IMR-90 (cell line): ENCODE measurements at regions not wholly inside any gene's neighbourhood (a gene's known extent, or its start where the extent isn't known, plus 50 kb on each side); places are given as distances from the start of the nearest gene placed in this dataset.

Experiments
- ATAC-seq: fragments of 200-7000 bp; cut with Tn5 transposase; 2 replicates; pipeline ENCODE4 v1.9.1; 2020; ENCODE audit warnings: low read depth, mild to moderate bottlenecking, moderate library complexity
- BruUV-seq: library from RNA; stranded (reverse); fragments of 400-500 nt; replicated peaks from 2 replicates; lab custom pipeline; 2021; lab: Mats Ljungman, UMichigan
- CTCF ChIA-PET: fragments of 300-600 bp; formaldehyde crosslinking; extraction: SDS; loops from one replicate; lab custom pipeline; 2021; ENCODE audit warnings: antibody characterized with exemption; lab: Yijun Ruan, JAX
- POLR2A ChIA-PET: fragments of 300-600 bp; sonication (Branson Sonifier 250); formaldehyde crosslinking; loops from one replicate; lab custom pipeline; 2022; ENCODE audit warnings: antibody characterized with exemption; ENCODE audit not compliant: unreplicated experiment; lab: Charles Lee
- DNase-seq: peaks from one replicate; pipeline ENCODE4 v3.0.0; 2013
- H2AFZ ChIP-seq: replicated peaks from 2 replicates; pipeline ENCODE3; 2013; ENCODE audit warnings: low read length, mild to moderate bottlenecking; ENCODE audit not compliant: poor library complexity
- H2AK5ac ChIP-seq: 2 replicates; pipeline ENCODE4 v1.6.1; 2013; ENCODE audit warnings: low read depth, low read length, inconsistent platforms
- H2AK9ac ChIP-seq: replicated peaks from 2 replicates; pipeline ENCODE3; 2013; ENCODE audit warnings: mild to moderate bottlenecking, low read depth, low read length, moderate library complexity; ENCODE audit not compliant: poor library complexity
- H2BK120ac ChIP-seq: 2 replicates; pipeline ENCODE4 v1.6.1; 2013; ENCODE audit warnings: low read depth, low read length, inconsistent platforms
- H2BK15ac ChIP-seq: 3 replicates; pipeline ENCODE4 v1.6.1; 2013; ENCODE audit warnings: low read depth, low read length, inconsistent platforms
- H2BK20ac ChIP-seq: 2 replicates; pipeline ENCODE4 v1.6.1; 2013; ENCODE audit warnings: low read depth, mild to moderate bottlenecking, inconsistent platforms, low read length, moderate library complexity
- H2BK5ac ChIP-seq: 2 replicates; pipeline ENCODE4 v1.6.1; 2013; ENCODE audit warnings: mild to moderate bottlenecking, low read depth, low read length, inconsistent platforms; ENCODE audit not compliant: poor library complexity, severe bottlenecking
- H3K14ac ChIP-seq: replicated peaks from 2 replicates; pipeline ENCODE4 v1.6.1; 2013; ENCODE audit warnings: low read depth, low read length, inconsistent platforms
- H3K18ac ChIP-seq: 2 replicates; pipeline ENCODE4 v1.6.1; 2013; ENCODE audit warnings: low read depth, low read length, control low read depth
- H3K23ac ChIP-seq: 2 replicates; pipeline ENCODE4 v1.6.1; 2013; ENCODE audit warnings: low read depth, low read length, inconsistent platforms
- H3K27ac ChIP-seq: 2 replicates; pipeline ENCODE4 v1.5.1; 2013; ENCODE audit warnings: mild to moderate bottlenecking, control low read depth, low read length; ENCODE audit not compliant: insufficient read depth
- H3K27me3 ChIP-seq: 2 replicates; pipeline ENCODE4 v1.6.1; 2013; ENCODE audit warnings: low read length; ENCODE audit not compliant: control insufficient read depth, insufficient read depth
- H3K36me3 ChIP-seq: 2 replicates; pipeline ENCODE4 v1.6.1; 2013; ENCODE audit warnings: low read length, mixed read lengths; ENCODE audit not compliant: control insufficient read depth, insufficient read depth
- H3K4ac ChIP-seq: 2 replicates; pipeline ENCODE4 v1.6.1; 2013; ENCODE audit warnings: low read depth, low read length, inconsistent platforms
- H3K4me1 ChIP-seq: 2 replicates; pipeline ENCODE4 v1.6.1; 2013; ENCODE audit warnings: low read length, mixed read lengths; ENCODE audit not compliant: control insufficient read depth, insufficient read depth
- H3K4me2 ChIP-seq: 2 replicates; pipeline ENCODE4 v1.6.1; 2013; ENCODE audit warnings: low read depth, mild to moderate bottlenecking, control low read depth, low read length, moderate library complexity
- H3K4me3 ChIP-seq: 2 replicates; pipeline ENCODE4 v1.5.1; 2013; ENCODE audit warnings: low read depth, mild to moderate bottlenecking, control low read depth, low read length, moderate library complexity; ENCODE audit not compliant: insufficient read depth
- H3K56ac ChIP-seq: 2 replicates; pipeline ENCODE4 v1.6.1; 2013; ENCODE audit warnings: low read length, inconsistent platforms; ENCODE audit not compliant: insufficient read depth; ENCODE audit errors: extremely low read depth
- H3K79me1 ChIP-seq, 2 experiments: 2 replicates each; pipeline ENCODE4 v1.6.1; 2013; ENCODE audit warnings: low read length in 2 of 2, inconsistent platforms in 1 of 2, low read depth in 1 of 2
- H3K9ac ChIP-seq: 2 replicates; pipeline ENCODE4 v1.6.1; 2013; ENCODE audit warnings: low read depth, low read length, control low read depth
- H3K9me1 ChIP-seq: 2 replicates; pipeline ENCODE4 v1.6.1; 2013; ENCODE audit warnings: low read length, inconsistent platforms; ENCODE audit not compliant: insufficient read depth
- H3K9me3 ChIP-seq: 2 replicates; pipeline ENCODE4 v1.6.1; 2013; ENCODE audit warnings: low read length; ENCODE audit not compliant: control insufficient read depth, insufficient read depth
- H4K20me1 ChIP-seq: 2 replicates; pipeline ENCODE4 v1.6.1; 2013; ENCODE audit warnings: low read length, inconsistent platforms; ENCODE audit not compliant: insufficient read depth
- H4K5ac ChIP-seq: 2 replicates; pipeline ENCODE4 v1.6.1; 2013; ENCODE audit warnings: mild to moderate bottlenecking, low read depth, low read length, control low read depth
- H4K8ac ChIP-seq, 2 experiments: 2 replicates each; pipeline ENCODE4 v1.6.1; 2013; ENCODE audit warnings: low read depth in 2 of 2, low read length in 2 of 2, control low read depth in 1 of 2, inconsistent platforms in 1 of 2
- H4K91ac ChIP-seq: 2 replicates; pipeline ENCODE4 v1.6.1; 2013; ENCODE audit warnings: low read depth, low read length, inconsistent platforms; ENCODE audit not compliant: insufficient read depth
- BHLHE40 ChIP-seq: fragments of 150-350 bp; IDR thresholded peaks from 2 replicates; pipeline ENCODE4 v1.6.1; 2016; ENCODE audit warnings: mild to moderate bottlenecking, low read depth, low read length
- CEBPB ChIP-seq: IDR thresholded peaks from 2 replicates; pipeline ENCODE4 v1.6.1; 2012; ENCODE audit warnings: low read depth, low read length, improper control_type of control experiment
- CTCF ChIP-seq: conservative IDR thresholded peaks from 2 replicates; pipeline ENCODE4 v1.5.1; 2012; ENCODE audit warnings: mild to moderate bottlenecking, low read depth, low read length, improper control_type of control experiment
- ELK1 ChIP-seq: fragments of 150-350 bp; IDR thresholded peaks from 2 replicates; pipeline ENCODE4 v1.6.1; 2016; ENCODE audit warnings: low read depth, mild to moderate bottlenecking, low read length, moderate library complexity, borderline replicate concordance
- MAFK ChIP-seq: IDR thresholded peaks from 2 replicates; pipeline ENCODE4 v1.6.1; 2012; ENCODE audit warnings: low read depth, low read length, improper control_type of control experiment
- MAZ ChIP-seq: IDR thresholded peaks from 2 replicates; pipeline ENCODE4 v1.6.1; 2012; ENCODE audit warnings: low read depth, mild to moderate bottlenecking, low read length, improper control_type of control experiment, moderate library complexity, borderline replicate concordance
- MXI1 ChIP-seq: IDR thresholded peaks from 2 replicates; pipeline ENCODE4 v1.6.1; 2012; ENCODE audit warnings: low read depth, mild to moderate bottlenecking, low read length, moderate library complexity, borderline replicate concordance
- NFE2L2 ChIP-seq: fragments of 150-350 bp; IDR thresholded peaks from 2 replicates; pipeline ENCODE4 v1.6.1; 2016; ENCODE audit warnings: low read depth, mild to moderate bottlenecking, low read length
- POLR2A ChIP-seq: IDR thresholded peaks from 2 replicates; pipeline ENCODE4 v1.6.1; 2012; ENCODE audit warnings: mild to moderate bottlenecking, low read depth, low read length
- RAD21 ChIP-seq: IDR thresholded peaks from 2 replicates; pipeline ENCODE4 v1.6.1; 2012; ENCODE audit warnings: low read length, improper control_type of control experiment
- RCOR1 ChIP-seq: IDR thresholded peaks from 2 replicates; pipeline ENCODE4 v1.6.1; 2012; ENCODE audit warnings: mild to moderate bottlenecking, low read length, improper control_type of control experiment; ENCODE audit not compliant: insufficient replicate concordance
- RFX5 ChIP-seq: IDR thresholded peaks from 2 replicates; pipeline ENCODE4 v1.8.0; 2012; ENCODE audit warnings: low read depth, mild to moderate bottlenecking, low read length, moderate library complexity
- SMC3 ChIP-seq: fragments of 150-350 bp; IDR thresholded peaks from 2 replicates; pipeline ENCODE4 v1.6.1; 2016; ENCODE audit warnings: low read depth, mild to moderate bottlenecking, antibody characterized with exemption, low read length, moderate library complexity
- USF2 ChIP-seq: fragments of 150-350 bp; IDR thresholded peaks from 2 replicates; pipeline ENCODE4 v1.6.1; 2017; ENCODE audit warnings: mild to moderate bottlenecking, antibody characterized with exemption, low read length, low read depth
- WGBS, 2 experiments: methylation state at CpG; one replicate each; pipeline versions ENCODE4 v1.1.5 to v1.1.7; 2013; ENCODE audit warnings: missing lambda C conversion rate in 2 of 2; ENCODE audit not compliant: insufficient read length in 1 of 2; ENCODE audit errors: extremely low coverage in 2 of 2; 5-methylcytosine and 5-hydroxymethylcytosine counted together
- dilution Hi-C: fragments of 300-500 bp; cut with HindIII; formaldehyde crosslinking; loops from one replicate; pipeline ENCODE4 v1.14.3; 2018; ENCODE audit warnings: low sequenced_read_pairs; ENCODE audit not compliant: unreplicated experiment
- in situ Hi-C: fragments of 300-500 bp; cut with MboI; formaldehyde crosslinking; loops from 3 replicates; pipeline ENCODE4 v1.14.3; 2019; ENCODE audit warnings: low sequenced_read_pairs, inconsistent platforms, mixed read lengths
- intact Hi-C: fragments of 100-400 bp; cut with micrococcal nuclease; formaldehyde crosslinking; loops from 2 replicates; pipeline ENCODE4 v1.10.0; 2022

GRCh38 chr2:162915858-162916257 is 77.3 kb upstream of the KCNH7 start:
- Histone ChIP-seq H4K8ac (no peak overlapping the region), H3K56ac (no peak overlapping the region), H2AK5ac (no peak overlapping the region), H3K4me3 (no peak overlapping the region), H2BK5ac (no peak overlapping the region), H3K23ac (no peak overlapping the region), H3K27me3 (no peaks in the 10 kb centered on the region), H4K91ac (no peak overlapping the region), H3K4me2 (no peak overlapping the region), H3K36me3 (no peaks in the 10 kb centered on the region), H4K20me1 (no peaks in the 10 kb centered on the region), H2BK20ac (no peak overlapping the region), H2AFZ (no peak overlapping the region), H4K5ac (no peak overlapping the region), H3K4me1 (no peaks in the 10 kb centered on the region), H3K14ac (no peak overlapping the region), H3K9me3 (peaks cover 20% of the 10 kb centered on the region), H3K18ac (no peak overlapping the region), H2BK15ac (no peak overlapping the region), H3K27ac (no peak overlapping the region), H3K79me1 (no peaks in the 10 kb centered on the region), H2BK120ac (no peak overlapping the region), H2AK9ac (no peak overlapping the region), H3K9ac (no peak overlapping the region), H3K4ac (no peak overlapping the region), H3K9me1 (no peaks in the 10 kb centered on the region)
- ChIA-PET CTCF (no interaction called here), POLR2A (no interaction called here)
- dilution Hi-C loops (no loop called here), intact Hi-C loops (no loop called here), in situ Hi-C loops (no loop called here)
- no TSS peak for BruUV-seq
- DNase-seq (no peak), ATAC-seq (no peak)
- TF ChIP-seq POLR2A (no peak), MAFK (no peak), SMC3 (no peak), NFE2L2 (no peak), USF2 (no peak), MAZ (no peak), CTCF (no peak), RCOR1 (no peak), MXI1 (no peak), BHLHE40 (no peak), RFX5 (no peak), ELK1 (no peak), CEBPB (no peak), RAD21 (no peak)
- 0% methylated on average over 1 of the region's 8 CpGs; no CpG with 5 or more reads in 1 of the 2 experiments for WGBS, 2 experiments
